Right lobe of liver (tissue), 4 donors: ENCODE measurements at regions not wholly inside any gene's neighbourhood (a gene's known extent, or its start where the extent isn't known, plus 50 kb on each side); places are given as distances from the start of the nearest gene placed in this dataset.

ENCODE experiments used
- POLR2A ChIP-seq: fragments of 450-650 bp; IDR thresholded peaks from one replicate; pipeline ENCODE4 v1.6.1; 2017; ENCODE audit warnings: antibody characterized with exemption, mild to moderate bottlenecking
- TF ChIP-seq, protein P1 (sequence below), 4 donors: fragments of 200-600 bp in 3 of 4; fragments of 450-650 bp in 1 of 4; IDR thresholded peaks; one replicate each; pipeline versions ENCODE4 v1.5.1 to v1.8.0; 2016 to 2022; ENCODE audit warnings: antibody characterized with exemption in 4 of 4, mild to moderate bottlenecking in 2 of 4
- donor health status: DM: no; HTN: no; CAD: no.
- donor health status: DM: no; HTN: no; CAD: no.
- donor health status: DM: no; HTN: yes; CAD: no.

GRCh38 chr2:167732326-167732725 is 515.1 kb downstream of the STK39 start:
- TF ChIP-seq, protein P1, sequence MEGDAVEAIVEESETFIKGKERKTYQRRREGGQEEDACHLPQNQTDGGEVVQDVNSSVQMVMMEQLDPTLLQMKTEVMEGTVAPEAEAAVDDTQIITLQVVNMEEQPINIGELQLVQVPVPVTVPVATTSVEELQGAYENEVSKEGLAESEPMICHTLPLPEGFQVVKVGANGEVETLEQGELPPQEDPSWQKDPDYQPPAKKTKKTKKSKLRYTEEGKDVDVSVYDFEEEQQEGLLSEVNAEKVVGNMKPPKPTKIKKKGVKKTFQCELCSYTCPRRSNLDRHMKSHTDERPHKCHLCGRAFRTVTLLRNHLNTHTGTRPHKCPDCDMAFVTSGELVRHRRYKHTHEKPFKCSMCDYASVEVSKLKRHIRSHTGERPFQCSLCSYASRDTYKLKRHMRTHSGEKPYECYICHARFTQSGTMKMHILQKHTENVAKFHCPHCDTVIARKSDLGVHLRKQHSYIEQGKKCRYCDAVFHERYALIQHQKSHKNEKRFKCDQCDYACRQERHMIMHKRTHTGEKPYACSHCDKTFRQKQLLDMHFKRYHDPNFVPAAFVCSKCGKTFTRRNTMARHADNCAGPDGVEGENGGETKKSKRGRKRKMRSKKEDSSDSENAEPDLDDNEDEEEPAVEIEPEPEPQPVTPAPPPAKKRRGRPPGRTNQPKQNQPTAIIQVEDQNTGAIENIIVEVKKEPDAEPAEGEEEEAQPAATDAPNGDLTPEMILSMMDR (IDR thresholded peaks at IDR 0.05), result no peak
- no peak for TF ChIP-seq POLR2A
